GM21423 (cell line): ENCODE measurements at regions not wholly inside any gene's neighbourhood (a gene's known extent, or its start where the extent isn't known, plus 50 kb on each side); places are given as distances from the start of the nearest gene placed in this dataset.
"Not testable (repeated sequence)": the region's sequence is repeated elsewhere in the genome, so short reads cannot be mapped to it uniquely, and the experiment has no call there.

ENCODE experiments used
- ATAC-seq: cut with Tn5 transposase; IDR thresholded peaks from one replicate; pipeline ENCODE4 v1.9.1; 2021; ENCODE audit warnings: mild to moderate bottlenecking, moderate library complexity; ENCODE audit not compliant: unreplicated experiment

- ATAC-seq: not testable (repeated sequence)
Measured at GRCh38 chr6:71832110-71832764, 54.1 kb upstream of the RIMS1 start.
